Thyroid gland (tissue), 4 donors: ENCODE measurements at regions not wholly inside any gene's neighbourhood (a gene's known extent, or its start where the extent isn't known, plus 50 kb on each side); places are given as distances from the start of the nearest gene placed in this dataset.

Source experiments
- CTCF ChIP-seq, 6 experiments: fragments of 200-600 bp in 3 of 6; fragments of 450-650 bp in 3 of 6; sonication (generic) in 3 of 6; IDR thresholded peaks; one replicate each; pipeline ENCODE4 v1.5.1; 2016 to 2019; ENCODE audit warnings: antibody characterized with exemption in 6 of 6, mild to moderate bottlenecking in 2 of 6, inconsistent platforms in 1 of 6, moderate library complexity in 1 of 6
- POLR2A ChIP-seq, 2 donors: fragments of 450-650 bp; IDR thresholded peaks; one replicate each; pipeline ENCODE4 v1.6.1; 2017; ENCODE audit warnings: antibody characterized with exemption in 2 of 2, mild to moderate bottlenecking in 2 of 2, moderate library complexity in 1 of 2

- TF ChIP-seq CTCF (IDR thresholded peaks at IDR 0.05) (no peak), POLR2A (IDR thresholded peaks at IDR 0.05) (no peak)
These were observed 95.8 kb upstream of the CHORDC1 start for GRCh38 chr11:90318651-90319050.
